CD4-positive, alpha-beta T cell treated with Interleukin-17A for 1 hour (primary cell): ENCODE measurements at regions not wholly inside any gene's neighbourhood (a gene's known extent, or its start where the extent isn't known, plus 50 kb on each side); places are given as distances from the start of the nearest gene placed in this dataset.
"Not testable (repeated sequence)": the region's sequence is repeated elsewhere in the genome, so short reads cannot be mapped to it uniquely, and the experiment has no call there.

Source experiments
- DNase-seq: peaks from one replicate; pipeline ENCODE4 v3.0.0-alpha.2; 2020

GRCh38 chr16:87012954-87013938 lies 303.9 kb downstream of the C16orf95 start:
- DNase-seq: no peak

GRCh38 chr16:87014112-87014511 lies 303.1 kb downstream of the C16orf95 start:
- DNase-seq: no peak

- no peak for DNase-seq
These were observed 302.2 kb downstream of the C16orf95 start for GRCh38 chr16:87015021-87015420.

- no peak for DNase-seq
These were observed 300.9 kb downstream of the C16orf95 start for GRCh38 chr16:87016046-87017035.

- DNase-seq: no peak
These were observed 299.7 kb downstream of the C16orf95 start for GRCh38 chr16:87017371-87018012.

- DNase-seq: no peak
These were observed 291.5 kb downstream of the C16orf95 start for GRCh38 chr16:87025676-87026075.

GRCh38 chr16:87027056-87027616 lies 290.1 kb downstream of the C16orf95 start:
- no peak for DNase-seq

- DNase-seq: no peak
These were observed 288.5 kb downstream of the C16orf95 start for GRCh38 chr16:87028481-87029320.

GRCh38 chr16:87032554-87032953 lies 284.6 kb downstream of the C16orf95 start:
- no peak for DNase-seq

- no peak for DNase-seq
These were observed 284.1 kb downstream of the C16orf95 start for GRCh38 chr16:87033021-87033471.

GRCh38 chr16:87033541-87034300 lies 283.5 kb downstream of the C16orf95 start:
- DNase-seq: no peak

- no peak for DNase-seq
These were observed 282.9 kb downstream of the C16orf95 start for GRCh38 chr16:87034317-87034716.

- DNase-seq: no peak
These were observed 282.1 kb downstream of the C16orf95 start for GRCh38 chr16:87035053-87035452.

GRCh38 chr16:87037012-87037411 lies 280.2 kb downstream of the C16orf95 start:
- DNase-seq: no peak

GRCh38 chr16:87038528-87038927 lies 278.7 kb downstream of the C16orf95 start:
- not testable (repeated sequence) for DNase-seq

- DNase-seq: no peak
These were observed 276.7 kb downstream of the C16orf95 start for GRCh38 chr16:87040169-87041117.

GRCh38 chr16:87041286-87041685 lies 275.9 kb downstream of the C16orf95 start:
- no peak for DNase-seq

GRCh38 chr16:87042551-87043230 lies 274.5 kb downstream of the C16orf95 start:
- no peak for DNase-seq
